WERI-Rb-1 (cell line): ENCODE measurements at regions not wholly inside any gene's neighbourhood (a gene's known extent, or its start where the extent isn't known, plus 50 kb on each side); places are given as distances from the start of the nearest gene placed in this dataset.

ENCODE experiments used
- DNase-seq: peaks from one replicate; pipeline ENCODE4 v3.0.0-alpha.2; 2020
- H3K27ac ChIP-seq: fragments of 250-450 bp; sonication (Bioruptor Pico); 2 replicates; pipeline ENCODE4 v1.5.1; 2020; ENCODE audit warnings: mild to moderate bottlenecking, moderate library complexity
- H3K27me3 ChIP-seq: fragments of 250-450 bp; sonication (Bioruptor Pico); 2 replicates; pipeline ENCODE4 v1.5.1; 2021; ENCODE audit warnings: mild to moderate bottlenecking, low read depth, moderate library complexity; ENCODE audit not compliant: insufficient read depth, severe bottlenecking
- H3K36me3 ChIP-seq: fragments of 250-450 bp; sonication (Bioruptor Pico); 2 replicates; pipeline ENCODE4 v1.5.1; 2020; ENCODE audit warnings: mild to moderate bottlenecking, moderate library complexity
- H3K4me3 ChIP-seq: 2 replicates; pipeline ENCODE4 v1.5.1; 2011; ENCODE audit warnings: low read depth, mild to moderate bottlenecking, control low read depth, low read length
- H3K9me3 ChIP-seq: fragments of 250-450 bp; sonication (Bioruptor Pico); 2 replicates; pipeline ENCODE4 v1.5.1; 2021; ENCODE audit warnings: mild to moderate bottlenecking, moderate library complexity; ENCODE audit not compliant: severe bottlenecking
- CTCF ChIP-seq: IDR thresholded peaks from 2 replicates; pipeline ENCODE4 v1.5.1; 2011; ENCODE audit warnings: low read depth, mild to moderate bottlenecking, control low read depth, inconsistent platforms, low read length

DNA sequence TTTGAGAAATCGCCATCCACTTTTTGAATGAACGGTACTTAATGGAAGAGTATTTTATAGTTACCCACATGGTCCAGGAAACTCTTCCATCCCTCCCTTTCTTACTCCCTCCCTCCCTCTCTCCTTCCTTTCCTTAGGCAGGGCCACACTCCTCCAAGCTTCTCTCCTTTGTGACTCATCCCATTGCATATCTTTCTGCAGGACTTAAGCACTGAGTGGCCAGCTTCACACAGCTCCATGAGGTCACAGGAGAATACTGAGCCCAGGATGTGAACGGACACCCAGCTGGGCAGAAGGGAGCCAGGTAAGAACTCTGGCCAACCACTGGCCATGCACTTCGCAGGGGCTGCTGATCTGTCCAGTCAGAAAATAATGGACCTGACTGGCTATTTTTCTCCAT lies 189.7 kb upstream of the ADCY1 start:
- TF ChIP-seq CTCF = no peak
- no peak for DNase-seq
- Histone ChIP-seq H3K36me3 (no peaks in the 10 kb centered on the region), H3K4me3 (no peak overlapping the region), H3K27me3 (no peaks in the 10 kb centered on the region), H3K9me3 (no peaks in the 10 kb centered on the region), H3K27ac (no peak overlapping the region)

- Histone ChIP-seq H3K27me3 (no peaks in the 10 kb centered on the region), H3K9me3 (no peaks in the 10 kb centered on the region), H3K4me3 (no peak overlapping the region), H3K36me3 (no peaks in the 10 kb centered on the region), H3K27ac (no peak overlapping the region)
- no peak for TF ChIP-seq CTCF
- DNase-seq = no peak
Measured at GRCh38 chr7:45387837-45388236, 186.3 kb upstream of the ADCY1 start.

DNA sequence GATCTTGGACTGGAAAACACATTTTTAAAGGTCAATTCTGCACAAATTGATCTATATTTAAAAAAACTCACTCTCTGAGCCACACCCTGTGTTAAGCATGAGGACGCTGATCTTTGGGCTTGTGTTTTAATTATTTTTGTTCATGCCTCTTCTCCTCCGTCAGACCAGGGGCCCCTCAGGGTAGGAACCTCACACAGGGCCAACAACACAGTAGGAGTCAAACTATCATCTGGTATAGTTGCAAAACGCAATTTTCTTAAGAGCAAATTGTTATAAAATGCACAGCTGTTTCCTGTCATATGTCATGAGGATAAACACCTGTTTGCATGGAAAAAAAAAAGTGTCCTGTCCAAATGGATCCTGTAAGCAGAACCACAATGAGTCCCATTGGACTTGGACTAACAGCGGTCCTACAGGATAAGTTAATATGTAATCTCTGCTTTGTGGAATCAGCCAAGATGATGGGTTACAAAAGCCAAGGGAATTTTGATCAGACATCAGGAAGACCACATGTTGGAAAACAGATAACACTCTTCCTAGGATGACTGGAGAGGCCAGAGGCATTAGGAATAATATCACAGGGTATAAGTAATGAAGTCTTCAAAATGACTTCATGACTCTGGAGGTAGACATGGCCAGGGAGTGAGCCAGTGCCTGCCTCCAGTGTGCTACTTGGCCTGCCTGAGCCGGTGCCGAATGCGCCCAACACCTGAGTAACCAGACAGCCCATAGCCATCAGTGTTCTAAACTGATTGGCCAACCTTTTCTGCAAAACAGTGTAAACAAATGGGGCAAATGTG lies 184.9 kb upstream of the ADCY1 start:
- no peak for DNase-seq
- no peak for TF ChIP-seq CTCF
- H3K36me3 ChIP-seq = no peaks in the 10 kb centered on the region
- H3K27ac ChIP-seq = no peak overlapping the region
- peaks cover 4% of the 10 kb centered on the region for H3K9me3 ChIP-seq
- H3K4me3 ChIP-seq = no peak overlapping the region
- H3K27me3 ChIP-seq = no peaks in the 10 kb centered on the region

DNA sequence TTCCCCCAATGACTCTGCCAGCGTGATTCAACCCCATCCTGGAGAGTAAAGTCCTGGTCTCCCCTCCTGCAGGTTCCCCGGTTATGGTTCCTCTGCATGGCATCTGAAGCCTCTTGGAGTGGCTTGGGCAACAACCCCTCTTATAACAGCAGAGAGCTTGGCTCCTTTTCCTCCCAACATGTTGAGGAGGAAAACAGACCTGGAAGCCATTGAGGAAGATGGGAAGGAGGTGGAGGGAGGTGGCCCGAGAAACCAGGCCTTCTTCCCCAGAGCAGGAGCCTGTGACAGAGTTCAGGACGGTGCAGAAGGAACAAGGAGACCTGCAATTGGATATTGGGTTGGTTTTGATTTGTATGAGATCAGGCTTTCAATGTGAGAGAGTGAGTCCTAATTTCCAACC lies 184.0 kb upstream of the ADCY1 start:
- Histone ChIP-seq H3K27me3 (no peaks in the 10 kb centered on the region), H3K27ac (no peak overlapping the region), H3K9me3 (peaks cover 7% of the 10 kb centered on the region), H3K4me3 (no peak overlapping the region), H3K36me3 (no peaks in the 10 kb centered on the region)
- no peak for TF ChIP-seq CTCF
- no peak for DNase-seq

DNA sequence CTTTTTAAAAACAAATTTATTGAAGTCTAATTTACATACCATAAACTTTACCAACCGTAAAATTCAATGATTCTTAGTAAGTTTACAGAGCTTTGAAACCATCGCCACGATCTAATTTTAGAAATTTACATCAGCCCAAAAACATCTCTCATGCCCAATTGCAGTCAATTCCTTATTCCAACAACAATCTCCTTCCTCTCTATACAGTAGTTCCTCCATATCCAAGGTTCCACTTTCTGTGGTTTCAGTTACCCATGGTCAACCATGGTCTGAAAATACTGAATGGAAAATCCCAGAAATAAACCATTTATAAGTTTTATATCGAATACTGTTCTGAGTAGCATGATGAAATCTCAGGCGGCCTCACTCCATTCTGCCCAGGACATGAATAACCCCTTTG lies 183.4 kb upstream of the ADCY1 start:
- no peaks in the 10 kb centered on the region for H3K27me3 ChIP-seq
- no peaks in the 10 kb centered on the region for H3K36me3 ChIP-seq
- peaks cover 7% of the 10 kb centered on the region for H3K9me3 ChIP-seq
- H3K4me3 ChIP-seq = no peak overlapping the region
- H3K27ac ChIP-seq = no peak overlapping the region
- TF ChIP-seq CTCF = no peak
- no peak for DNase-seq
